Parathyroid adenoma (tissue), 2 donors: ENCODE measurements at regions not wholly inside any gene's neighbourhood (a gene's known extent, or its start where the extent isn't known, plus 50 kb on each side); places are given as distances from the start of the nearest gene placed in this dataset.
"Not testable (repeated sequence)": the region's sequence is repeated elsewhere in the genome, so short reads cannot be mapped to it uniquely, and the experiment has no call there.

Experiments
- H2AFZ ChIP-seq: fragments of 300-600 bp; sonication (generic); one replicate; pipeline ENCODE4 v1.7.0; 2017; ENCODE audit warnings: antibody characterized with exemption, mild to moderate bottlenecking
- H3K27ac ChIP-seq: fragments of 300-600 bp; sonication (generic); one replicate; pipeline ENCODE4 v1.7.0; 2017
- H3K27me3 ChIP-seq: fragments of 300-600 bp; sonication (generic); one replicate; pipeline ENCODE4 v1.7.0; 2017; ENCODE audit warnings: low read length; ENCODE audit not compliant: control insufficient read depth, insufficient read depth
- H3K36me3 ChIP-seq: fragments of 300-600 bp; sonication (generic); one replicate; pipeline ENCODE4 v1.7.0; 2017; ENCODE audit warnings: low read length; ENCODE audit not compliant: control insufficient read depth, insufficient read depth
- H3K4me1 ChIP-seq: fragments of 300-600 bp; sonication (generic); one replicate; pipeline ENCODE4 v1.7.0; 2017; ENCODE audit warnings: control low read depth
- H3K4me2 ChIP-seq: fragments of 300-600 bp; sonication (generic); one replicate; pipeline ENCODE4 v1.7.0; 2017; ENCODE audit warnings: low read length
- H3K4me3 ChIP-seq: fragments of 300-600 bp; sonication (generic); one replicate; pipeline ENCODE4 v1.7.0; 2017; ENCODE audit warnings: low read depth, low read length
- H3K79me2 ChIP-seq: fragments of 300-600 bp; sonication (generic); one replicate; pipeline ENCODE4 v1.7.0; 2017; ENCODE audit warnings: control low read depth
- H3K9ac ChIP-seq: fragments of 300-600 bp; sonication (generic); one replicate; pipeline ENCODE4 v1.7.0; 2017; ENCODE audit warnings: mild to moderate bottlenecking
- H3K9me3 ChIP-seq: fragments of 300-600 bp; sonication (generic); one replicate; pipeline ENCODE4 v1.7.0; 2017; ENCODE audit warnings: low read length; ENCODE audit not compliant: control insufficient read depth
- TF ChIP-seq, protein P1 (sequence below): fragments of 300-600 bp; sonication (generic); IDR thresholded peaks from one replicate; pipeline ENCODE4 v1.7.0; 2017; ENCODE audit warnings: antibody characterized with exemption, mild to moderate bottlenecking
- donor health status: primary hyperparathyroidism.

DNA sequence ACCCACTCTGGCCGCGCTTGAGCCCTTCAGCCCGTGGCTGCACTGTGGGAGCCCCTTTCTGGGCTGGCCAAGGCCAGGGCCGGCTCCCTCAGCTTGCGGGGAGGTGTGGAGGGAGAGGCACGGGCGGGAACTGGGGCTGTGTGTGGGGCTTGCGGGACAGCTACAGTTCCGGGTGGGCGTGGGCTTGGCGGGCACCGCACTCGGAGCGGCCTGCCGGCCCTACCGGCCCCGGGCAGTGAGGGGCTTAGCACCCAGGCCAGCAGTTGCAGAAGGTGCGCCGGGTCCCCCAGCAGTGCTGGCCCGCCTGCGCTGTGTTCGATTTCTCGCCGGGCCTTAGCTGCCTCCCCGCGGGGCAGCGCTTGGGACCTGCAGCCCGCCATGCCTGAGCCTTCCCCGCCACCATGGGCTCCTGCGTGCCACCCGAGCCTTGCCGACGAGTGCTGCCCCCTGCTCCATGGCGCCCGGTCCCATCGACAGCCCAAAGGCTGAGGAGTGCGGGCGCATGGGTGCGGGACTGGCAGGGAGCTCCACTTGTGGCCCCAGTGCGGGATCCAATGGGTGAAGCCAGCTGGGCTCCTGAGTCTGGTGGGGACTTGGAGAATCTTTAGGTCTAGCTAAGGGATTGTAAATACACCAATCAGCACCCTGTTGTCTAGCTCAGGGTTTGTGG, 173.7 kb upstream of the FIGN start:
- Histone ChIP-seq H2AFZ (no peak overlapping the region), H3K9ac (no peak overlapping the region), H3K9me3 (no peaks in the 10 kb centered on the region), H3K4me2 (no peak overlapping the region), H3K36me3 (no peaks in the 10 kb centered on the region), H3K79me2 (no peaks in the 10 kb centered on the region), H3K4me3 (no peak overlapping the region), H3K4me1 (no peaks in the 10 kb centered on the region), H3K27me3 (no peaks in the 10 kb centered on the region), H3K27ac (no peak overlapping the region)
- TF ChIP-seq, protein P1, sequence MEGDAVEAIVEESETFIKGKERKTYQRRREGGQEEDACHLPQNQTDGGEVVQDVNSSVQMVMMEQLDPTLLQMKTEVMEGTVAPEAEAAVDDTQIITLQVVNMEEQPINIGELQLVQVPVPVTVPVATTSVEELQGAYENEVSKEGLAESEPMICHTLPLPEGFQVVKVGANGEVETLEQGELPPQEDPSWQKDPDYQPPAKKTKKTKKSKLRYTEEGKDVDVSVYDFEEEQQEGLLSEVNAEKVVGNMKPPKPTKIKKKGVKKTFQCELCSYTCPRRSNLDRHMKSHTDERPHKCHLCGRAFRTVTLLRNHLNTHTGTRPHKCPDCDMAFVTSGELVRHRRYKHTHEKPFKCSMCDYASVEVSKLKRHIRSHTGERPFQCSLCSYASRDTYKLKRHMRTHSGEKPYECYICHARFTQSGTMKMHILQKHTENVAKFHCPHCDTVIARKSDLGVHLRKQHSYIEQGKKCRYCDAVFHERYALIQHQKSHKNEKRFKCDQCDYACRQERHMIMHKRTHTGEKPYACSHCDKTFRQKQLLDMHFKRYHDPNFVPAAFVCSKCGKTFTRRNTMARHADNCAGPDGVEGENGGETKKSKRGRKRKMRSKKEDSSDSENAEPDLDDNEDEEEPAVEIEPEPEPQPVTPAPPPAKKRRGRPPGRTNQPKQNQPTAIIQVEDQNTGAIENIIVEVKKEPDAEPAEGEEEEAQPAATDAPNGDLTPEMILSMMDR = no peak

DNA sequence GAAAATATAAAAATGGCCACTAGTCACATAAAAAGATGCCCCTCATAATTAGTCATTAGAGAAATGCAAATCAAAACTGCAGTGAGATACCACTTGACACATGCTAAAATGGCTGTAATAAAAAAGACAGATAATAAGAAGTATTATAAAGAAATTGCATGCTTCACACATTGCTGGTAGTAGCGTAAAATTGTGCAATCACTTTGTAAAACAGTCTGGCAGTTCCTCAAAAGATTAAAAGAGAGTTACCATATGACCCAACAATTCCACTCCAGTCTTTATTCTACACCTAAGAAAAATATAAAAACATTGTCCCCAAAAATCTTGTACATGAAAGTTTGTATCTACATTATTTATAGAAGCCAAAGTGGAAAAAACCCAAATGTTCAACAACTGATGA, 170.6 kb upstream of the FIGN start:
- Histone ChIP-seq H3K4me2 (no peak overlapping the region), H3K79me2 (no peaks in the 10 kb centered on the region), H3K27me3 (no peaks in the 10 kb centered on the region), H3K27ac (no peak overlapping the region), H3K9me3 (no peaks in the 10 kb centered on the region), H3K4me1 (no peaks in the 10 kb centered on the region), H3K36me3 (no peaks in the 10 kb centered on the region), H2AFZ (no peak overlapping the region), H3K4me3 (no peak overlapping the region), H3K9ac (no peak overlapping the region)
- TF ChIP-seq, protein P1 = no peak

GRCh38 chr2:163897799-163898198, 162.0 kb upstream of the FIGN start:
- TF ChIP-seq, protein P1 = no peak

GRCh38 chr2:163893444-163893843, 157.6 kb upstream of the FIGN start:
- not testable (repeated sequence) for H3K4me1 ChIP-seq, H3K27me3 ChIP-seq, H3K9me3 ChIP-seq, H3K9ac ChIP-seq, H3K4me3 ChIP-seq, H3K4me2 ChIP-seq, H3K27ac ChIP-seq, H3K36me3 ChIP-seq, H2AFZ ChIP-seq, H3K79me2 ChIP-seq

More at GRCh38 chr2:163897799-163898198, 162.0 kb upstream of the FIGN start:
- Histone ChIP-seq H3K9me3 (peaks cover 4% of the 10 kb centered on the region), H3K4me3 (no peak overlapping the region), H3K4me2 (no peak overlapping the region), H3K9ac (no peak overlapping the region), H2AFZ (no peak overlapping the region), H3K36me3 (no peaks in the 10 kb centered on the region), H3K27me3 (no peaks in the 10 kb centered on the region), H3K79me2 (no peaks in the 10 kb centered on the region), H3K4me1 (no peaks in the 10 kb centered on the region), H3K27ac (no peak overlapping the region)

DNA sequence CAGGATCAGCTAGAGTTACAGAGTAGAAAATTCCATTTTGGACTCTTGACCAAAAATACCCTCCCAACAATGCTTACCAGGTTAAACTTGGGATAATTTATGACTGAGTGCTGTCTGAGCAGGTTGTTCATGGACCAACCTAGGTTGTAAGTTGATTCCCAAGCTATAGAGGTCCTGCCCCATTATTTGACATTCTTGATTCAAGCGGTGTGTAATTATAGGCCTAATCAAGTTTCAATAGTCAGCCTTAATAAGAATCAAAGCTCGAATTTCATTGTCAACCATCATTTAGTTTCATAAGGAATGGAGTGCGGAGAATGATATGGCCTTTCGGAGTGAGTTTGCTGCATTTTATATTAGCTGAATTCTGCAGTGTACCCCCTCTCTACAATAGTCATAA, 152.8 kb upstream of the FIGN start:
- H3K27ac ChIP-seq = no peak overlapping the region
- TF ChIP-seq, protein P1 = no peak

More for the DNA sequence above, 152.8 kb upstream of the FIGN start:
- Histone ChIP-seq H3K27me3 (no peaks in the 10 kb centered on the region), H2AFZ (no peak overlapping the region), H3K36me3 (no peaks in the 10 kb centered on the region), H3K4me2 (no peak overlapping the region), H3K79me2 (no peaks in the 10 kb centered on the region), H3K4me3 (no peak overlapping the region), H3K9ac (no peak overlapping the region), H3K4me1 (no peaks in the 10 kb centered on the region), H3K9me3 (no peaks in the 10 kb centered on the region)
